CD4-positive, alpha-beta T cell treated with Interleukin-12 subunit alpha and Interleukin-12 subunit beta, for 1 hour (primary cell): ENCODE measurements at regions not wholly inside any gene's neighbourhood (a gene's known extent, or its start where the extent isn't known, plus 50 kb on each side); places are given as distances from the start of the nearest gene placed in this dataset.
"Not testable (repeated sequence)": the region's sequence is repeated elsewhere in the genome, so short reads cannot be mapped to it uniquely, and the experiment has no call there.

ENCODE experiments used
- DNase-seq: peaks from one replicate; pipeline ENCODE4 v3.0.0-alpha.2; 2020

DNA sequence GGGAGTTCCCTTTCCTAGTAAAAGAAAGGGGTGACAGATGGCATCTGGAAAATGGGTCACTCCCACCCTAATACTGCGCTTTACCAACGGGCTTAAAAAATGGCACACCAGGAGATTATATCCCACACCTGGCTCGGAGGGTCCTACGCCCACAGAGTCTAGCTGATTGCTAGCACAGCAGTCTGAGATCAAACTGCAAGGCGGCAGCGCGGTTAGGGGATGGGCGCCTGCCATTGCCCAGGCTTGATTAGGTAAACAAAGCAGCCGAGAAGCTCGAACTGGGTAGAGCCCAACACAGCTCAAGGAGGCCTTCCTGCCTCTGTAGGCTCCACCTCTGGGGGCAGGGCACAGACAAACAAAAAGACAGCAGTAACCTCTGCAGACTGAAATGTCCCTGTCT, 1097.8 kb upstream of the CNTN5 start:
- not testable (repeated sequence) for DNase-seq

DNA sequence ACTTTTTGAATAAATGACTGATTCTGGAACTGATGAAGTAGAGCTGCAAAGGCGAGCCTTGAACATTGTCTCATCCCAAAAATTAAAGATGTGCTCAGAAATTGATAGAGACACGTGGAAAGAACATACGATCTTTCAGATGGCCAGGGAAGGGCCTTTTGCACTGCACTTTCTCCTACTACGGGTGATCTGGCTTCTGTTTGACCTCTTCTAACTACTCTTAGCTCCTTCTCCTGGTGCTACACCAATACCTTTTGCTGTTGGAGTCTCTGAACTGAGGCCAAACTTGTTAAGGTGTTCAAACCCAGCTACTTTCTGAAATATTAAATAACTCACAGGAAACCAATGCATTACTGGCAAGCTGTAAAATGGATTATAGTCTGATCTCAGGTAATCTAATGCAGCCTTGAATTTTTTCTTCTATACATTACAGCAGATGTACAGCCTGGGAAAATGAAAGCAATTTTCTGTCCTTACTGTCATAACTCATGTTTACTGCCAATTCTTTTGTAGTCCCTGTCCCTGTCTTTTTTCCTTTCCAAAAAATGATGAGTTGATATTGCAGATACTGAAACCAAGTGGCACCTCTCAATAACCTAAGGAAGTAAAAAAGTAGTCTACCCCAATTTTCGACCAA, 1086.1 kb upstream of the CNTN5 start:
- DNase-seq = no peak

DNA sequence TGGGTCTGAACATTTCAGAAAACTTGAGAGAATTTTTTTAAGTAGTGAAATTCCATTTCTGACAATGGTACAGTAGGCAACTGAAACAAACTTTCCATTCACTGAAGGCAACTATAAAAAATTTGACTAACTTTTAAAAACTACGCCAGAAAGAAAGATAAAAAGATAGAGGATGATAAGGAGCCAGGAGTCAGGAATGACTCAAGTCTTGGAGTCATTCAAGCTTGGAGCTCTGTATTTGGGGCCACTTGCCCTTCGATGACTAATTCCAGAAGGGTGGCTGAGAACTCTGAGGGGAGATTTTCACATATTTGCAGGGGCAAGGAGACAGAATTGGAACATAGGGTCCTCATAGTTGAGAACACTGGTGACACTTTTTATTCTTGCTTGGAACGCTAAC, 1083.2 kb upstream of the CNTN5 start:
- no peak for DNase-seq

DNA sequence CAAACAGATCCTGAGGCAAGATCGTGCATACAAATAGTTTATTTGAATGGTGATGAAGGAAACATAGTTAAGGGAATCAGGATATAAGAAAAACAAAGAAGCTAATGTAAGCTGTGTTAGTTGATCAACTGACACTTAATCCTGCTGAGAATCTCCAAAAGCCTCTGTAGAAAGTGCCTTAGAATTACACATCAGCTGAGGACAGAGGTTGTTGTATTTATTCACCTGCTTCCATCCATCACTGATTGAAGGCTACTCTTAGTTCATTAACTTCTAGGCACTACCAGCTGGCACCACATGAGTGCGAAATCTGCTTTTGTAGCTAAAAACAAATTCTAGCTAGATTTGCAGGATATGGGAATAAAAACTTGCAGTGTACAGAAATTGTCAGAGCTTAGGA, 1082.0 kb upstream of the CNTN5 start:
- DNase-seq = no peak

DNA sequence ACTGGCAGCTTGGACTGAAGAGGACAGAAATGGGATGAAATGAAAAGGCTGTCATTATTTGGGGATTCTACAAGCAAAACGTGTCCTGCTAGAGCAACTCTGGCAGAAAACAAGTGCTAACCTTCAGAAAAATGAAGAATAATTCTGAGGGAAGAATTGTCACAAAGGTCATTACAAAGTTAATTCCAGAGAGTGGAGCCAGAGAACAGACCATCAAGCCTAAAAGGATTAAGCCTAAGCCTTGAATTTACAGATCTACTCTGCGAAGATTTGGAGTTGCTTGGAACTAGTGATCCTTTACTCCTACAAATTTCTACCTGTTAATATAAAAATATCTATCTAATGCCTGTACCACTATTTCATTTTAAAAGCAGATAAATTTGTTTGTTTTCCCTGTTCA, 1077.3 kb upstream of the CNTN5 start:
- DNase-seq = no peak

DNA sequence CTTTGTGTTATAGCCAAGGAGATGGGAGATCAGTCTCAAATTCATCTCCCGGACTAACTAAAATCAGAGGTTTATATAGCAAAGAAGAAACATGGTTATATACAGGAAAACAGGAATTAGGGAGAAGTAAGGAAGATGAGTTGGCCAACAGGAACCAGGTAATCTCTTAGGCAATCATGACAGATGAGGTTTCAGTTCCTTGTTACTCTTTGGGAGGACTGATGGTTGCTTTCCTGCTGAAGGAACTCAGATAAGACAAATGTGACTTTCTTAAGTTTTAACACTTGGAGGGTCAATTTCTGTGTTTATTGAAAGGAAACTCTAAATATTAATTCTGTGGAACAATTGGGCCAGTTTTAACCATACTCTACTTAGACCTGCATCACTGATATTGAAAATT, 1072.0 kb upstream of the CNTN5 start:
- no peak for DNase-seq

DNA sequence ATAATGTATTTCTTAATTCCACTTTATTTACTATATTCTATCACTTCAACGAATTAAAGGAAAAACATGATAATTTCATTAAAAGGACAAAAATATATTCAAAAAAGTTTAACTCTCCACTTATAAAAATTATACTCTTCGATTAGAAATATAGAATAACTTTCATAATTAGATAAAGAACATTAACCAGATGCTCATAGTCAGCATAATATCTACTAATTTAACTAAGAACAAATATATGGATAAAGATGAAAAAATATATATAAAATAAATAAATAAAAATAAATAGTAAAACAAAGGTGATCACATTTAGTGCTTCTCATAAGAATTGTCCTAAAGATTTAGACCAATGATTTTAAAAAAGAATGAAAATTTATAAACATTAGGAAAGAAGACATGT, 1065.2 kb upstream of the CNTN5 start:
- no peak for DNase-seq

DNA sequence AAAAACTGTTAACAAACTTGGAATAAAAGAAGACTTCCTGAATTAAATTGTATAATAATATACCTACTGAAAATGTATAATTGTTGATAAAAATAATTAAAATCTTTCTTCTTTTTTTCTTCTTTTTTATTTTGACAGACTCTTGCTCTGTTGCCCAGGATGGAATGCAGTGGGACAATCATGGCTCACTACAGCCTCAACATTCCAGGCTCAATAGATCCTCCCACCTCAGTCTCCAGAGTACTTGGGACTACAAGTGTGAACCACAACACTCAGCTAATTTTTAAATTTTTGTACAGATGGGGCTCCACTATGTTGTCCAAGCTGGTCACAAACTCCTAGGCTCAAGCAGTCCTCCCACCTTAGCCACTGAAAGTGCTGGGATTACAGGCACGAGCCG, 1063.8 kb upstream of the CNTN5 start:
- no peak for DNase-seq

DNA sequence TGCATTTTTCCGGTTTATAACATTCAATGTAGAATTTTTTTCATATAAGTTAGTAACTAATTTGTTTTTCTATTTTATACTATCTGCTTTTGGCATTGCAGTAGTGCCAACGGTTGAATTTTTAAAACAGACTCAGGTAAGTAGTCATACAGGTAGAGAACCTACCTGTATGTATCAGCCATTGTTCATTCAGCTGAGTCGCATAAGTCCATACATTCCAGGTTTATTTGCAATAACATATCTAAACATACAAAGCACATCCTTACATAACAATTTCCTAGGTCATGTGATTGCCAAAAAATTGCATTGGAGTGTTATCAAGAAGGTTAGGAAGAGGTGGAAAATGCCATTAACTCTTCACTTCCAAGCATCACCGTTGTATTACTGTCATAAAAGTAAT, 1059.3 kb upstream of the CNTN5 start:
- no peak for DNase-seq

DNA sequence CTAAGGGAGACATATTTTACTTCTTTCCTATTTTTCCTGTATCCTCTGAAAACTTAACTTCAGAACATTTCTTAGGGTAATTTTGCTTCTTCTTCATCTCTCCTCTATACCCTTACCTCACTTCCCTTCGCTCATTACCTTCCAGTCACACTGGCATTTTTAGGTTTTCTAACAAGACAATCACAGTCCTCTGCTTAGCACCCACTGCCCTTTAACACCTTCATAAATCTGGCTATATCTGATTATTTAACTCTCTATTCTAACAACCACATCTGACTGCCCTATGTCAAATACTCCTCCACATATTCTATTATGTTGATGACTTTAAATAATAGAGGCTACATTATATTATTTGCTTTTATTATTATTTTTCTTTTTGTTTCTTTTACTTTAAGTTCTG, 1058.0 kb upstream of the CNTN5 start:
- DNase-seq = no peak

DNA sequence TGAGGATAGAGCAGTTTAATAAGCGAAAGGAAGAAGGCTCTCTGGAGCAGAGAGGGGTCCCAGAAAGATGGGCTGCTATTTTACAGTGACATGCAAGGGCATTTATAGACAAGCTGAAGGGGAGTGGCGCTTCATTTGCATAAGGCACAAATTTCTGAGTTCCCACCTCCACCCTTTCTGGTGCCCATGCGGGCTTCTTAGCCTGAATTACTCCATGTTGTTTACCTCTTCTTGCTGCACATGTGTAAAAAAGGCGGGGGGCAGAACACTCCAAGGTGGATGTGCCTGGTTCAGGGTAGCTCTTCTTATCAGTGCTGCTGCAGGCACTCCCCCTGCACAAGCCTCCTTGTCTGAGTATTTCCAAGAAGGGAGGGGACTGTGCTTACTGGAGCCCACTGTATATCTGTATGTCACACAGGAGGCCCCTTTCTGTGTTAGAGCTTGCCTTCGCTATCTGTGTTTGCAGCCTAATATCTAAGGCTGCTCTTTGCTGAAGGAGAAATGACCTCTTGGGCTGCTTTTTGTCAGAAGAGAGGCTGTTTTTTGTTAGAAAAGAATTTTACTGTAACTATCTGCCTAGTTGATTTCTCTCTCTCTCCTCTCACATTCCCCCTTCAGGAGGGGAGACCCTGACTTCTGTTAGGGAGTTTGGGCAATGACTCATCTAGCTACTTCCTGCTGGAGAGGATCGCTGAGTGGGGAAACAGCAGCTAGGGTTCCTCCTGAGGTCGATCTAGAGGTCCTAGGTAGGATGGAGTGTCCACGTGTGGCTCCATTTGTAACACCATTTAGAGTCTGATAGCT, 1057.0 kb upstream of the CNTN5 start:
- no peak for DNase-seq

DNA sequence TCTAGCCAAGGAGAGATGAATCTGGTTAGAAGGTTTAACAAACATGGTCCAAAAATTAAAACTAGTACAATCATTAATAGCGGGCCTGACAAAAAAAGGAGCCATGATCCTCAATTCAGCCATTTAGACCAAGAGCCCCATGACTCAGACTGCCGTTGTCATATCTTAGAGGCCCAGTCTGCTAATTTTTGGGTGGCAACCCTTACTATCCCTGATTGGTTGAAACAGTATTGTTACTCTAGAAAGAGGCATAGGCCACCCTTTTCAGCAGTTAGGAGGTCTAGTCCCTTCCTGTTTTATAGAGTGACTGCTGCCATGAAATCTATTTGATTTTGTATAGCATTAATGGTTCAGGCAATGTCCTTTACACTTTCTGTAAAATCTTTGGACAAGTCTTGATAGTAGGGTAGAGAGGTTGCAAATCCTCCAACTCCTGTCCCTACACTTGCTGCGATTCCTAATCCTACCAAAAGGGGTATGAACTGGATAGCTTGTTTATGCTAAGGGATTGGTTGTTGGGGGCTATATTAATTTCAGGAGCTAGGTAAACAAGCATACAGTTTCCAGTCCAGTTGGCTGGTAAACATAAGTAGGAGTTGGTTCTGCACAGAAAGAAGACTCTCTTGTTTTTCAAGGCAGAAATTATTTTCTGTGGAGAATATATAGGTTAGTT, 1056.3 kb upstream of the CNTN5 start:
- DNase-seq = no peak

DNA sequence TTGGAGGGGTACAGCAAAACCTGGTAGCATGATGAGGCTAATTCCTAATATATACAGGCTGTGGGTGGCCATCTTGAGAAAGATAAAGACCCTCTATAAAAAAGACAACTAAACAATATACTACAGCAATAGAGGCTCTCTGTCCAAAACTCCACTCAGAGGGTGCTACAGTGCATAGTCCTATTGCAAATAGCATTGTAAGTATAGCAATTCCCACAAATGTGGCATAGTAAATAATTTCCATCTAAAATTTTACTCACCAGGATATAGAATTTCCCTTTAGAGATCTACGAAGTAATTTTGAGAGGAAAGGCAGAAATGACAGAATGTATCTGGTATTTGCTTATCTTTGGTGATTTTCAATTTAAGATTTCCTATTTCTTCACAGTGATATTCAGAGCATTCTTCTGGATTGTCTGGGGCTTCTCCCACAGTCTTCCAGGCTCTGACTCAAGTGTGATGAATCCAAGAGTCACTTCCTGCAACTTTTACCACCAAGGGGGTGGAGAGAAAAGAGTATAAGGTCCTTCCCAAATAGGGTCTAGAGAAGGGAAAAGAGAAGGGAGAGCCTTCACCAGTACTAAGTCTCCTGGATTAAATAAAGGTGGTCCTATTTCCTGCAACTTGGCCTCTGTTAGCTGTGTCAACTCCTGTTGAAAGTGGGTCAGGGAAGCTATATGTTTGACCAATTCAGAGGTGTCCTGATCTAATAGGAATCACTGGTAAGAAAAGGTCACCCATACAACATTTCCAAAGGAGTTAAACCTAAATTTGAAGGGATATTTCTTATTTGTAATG, 1054.7 kb upstream of the CNTN5 start:
- no peak for DNase-seq

DNA sequence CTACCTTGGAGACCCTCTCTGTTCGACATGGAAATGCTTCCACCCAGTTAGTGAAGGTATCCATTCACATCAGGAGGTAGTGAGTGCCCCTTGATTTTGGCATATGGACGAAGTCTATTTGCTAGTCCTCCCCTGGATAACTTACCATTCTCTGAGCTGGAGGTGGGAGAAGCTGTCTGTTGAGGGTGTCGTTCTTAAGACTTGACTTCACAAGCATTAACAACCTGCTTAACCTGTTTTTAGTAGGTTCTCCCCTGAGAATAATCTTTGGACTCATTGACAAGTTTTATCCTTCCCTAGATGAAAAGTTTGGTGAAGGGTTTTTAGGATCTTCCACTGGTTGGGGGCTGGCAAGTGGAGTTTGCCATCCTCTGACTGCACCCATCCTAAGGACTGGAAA, 1053.8 kb upstream of the CNTN5 start:
- no peak for DNase-seq

DNA sequence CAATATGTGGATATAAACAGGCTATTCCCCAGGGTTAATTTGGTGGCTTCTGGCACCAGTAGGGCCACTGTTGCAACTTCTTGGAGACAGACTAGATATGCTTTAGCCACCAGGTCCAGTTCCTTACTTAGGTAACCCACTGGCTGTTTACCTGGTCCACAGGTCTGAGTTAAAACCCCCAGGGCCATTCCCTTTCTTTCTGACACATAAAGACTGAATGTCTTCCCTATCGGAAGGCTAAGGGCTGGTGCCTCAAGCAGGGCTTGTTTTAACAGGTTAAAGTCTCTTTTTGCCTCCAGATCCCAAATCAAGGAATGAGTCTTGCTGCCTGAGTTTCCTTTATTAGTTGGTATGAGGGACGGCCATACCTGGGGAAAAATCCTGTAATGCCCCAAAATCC, 1052.7 kb upstream of the CNTN5 start:
- no peak for DNase-seq

DNA sequence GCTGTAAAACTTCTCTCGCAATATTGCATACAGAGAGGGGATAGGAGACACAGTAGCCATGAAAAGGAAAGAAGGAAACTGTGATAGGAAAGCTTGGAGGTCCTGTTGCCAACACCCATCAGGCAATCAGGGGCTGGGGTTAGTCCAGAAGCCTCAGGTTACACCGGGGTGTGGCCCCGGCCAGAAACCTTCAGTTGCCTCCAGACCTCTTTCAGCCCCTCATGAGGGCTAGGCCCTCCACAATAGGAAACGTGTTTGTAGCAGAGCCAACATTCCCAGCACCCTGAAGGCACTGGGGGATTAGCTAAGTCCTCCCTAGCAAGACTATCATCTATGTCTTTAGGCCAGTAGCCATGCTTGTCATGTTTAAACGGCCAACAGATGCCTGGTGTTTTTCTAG, 1048.0 kb upstream of the CNTN5 start:
- no peak for DNase-seq

DNA sequence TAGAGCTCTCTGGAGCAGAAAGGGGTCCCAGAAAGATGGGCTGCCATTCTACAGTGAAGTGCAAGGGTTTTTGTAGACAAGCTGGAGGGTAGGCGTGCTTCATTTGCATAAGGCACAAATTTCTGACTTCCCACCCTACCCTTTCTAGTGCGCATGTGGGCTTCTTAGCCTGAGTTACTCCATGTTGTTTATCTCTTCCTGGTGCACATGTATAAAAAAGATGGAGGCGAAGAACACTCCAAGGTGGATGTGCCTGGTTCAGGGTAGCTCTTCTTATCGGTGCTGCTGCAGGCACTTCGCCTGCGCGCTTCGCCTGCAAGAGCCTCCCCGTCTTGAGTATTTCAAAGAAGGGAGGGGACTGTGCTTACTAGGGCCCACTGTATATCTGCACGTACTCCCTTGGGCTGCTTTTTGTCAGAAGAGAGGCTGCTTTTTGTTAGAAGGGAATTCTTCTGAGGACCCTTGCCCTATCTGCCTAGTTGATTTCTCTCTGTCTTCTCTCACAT, 1047.3 kb upstream of the CNTN5 start:
- no peak for DNase-seq

DNA sequence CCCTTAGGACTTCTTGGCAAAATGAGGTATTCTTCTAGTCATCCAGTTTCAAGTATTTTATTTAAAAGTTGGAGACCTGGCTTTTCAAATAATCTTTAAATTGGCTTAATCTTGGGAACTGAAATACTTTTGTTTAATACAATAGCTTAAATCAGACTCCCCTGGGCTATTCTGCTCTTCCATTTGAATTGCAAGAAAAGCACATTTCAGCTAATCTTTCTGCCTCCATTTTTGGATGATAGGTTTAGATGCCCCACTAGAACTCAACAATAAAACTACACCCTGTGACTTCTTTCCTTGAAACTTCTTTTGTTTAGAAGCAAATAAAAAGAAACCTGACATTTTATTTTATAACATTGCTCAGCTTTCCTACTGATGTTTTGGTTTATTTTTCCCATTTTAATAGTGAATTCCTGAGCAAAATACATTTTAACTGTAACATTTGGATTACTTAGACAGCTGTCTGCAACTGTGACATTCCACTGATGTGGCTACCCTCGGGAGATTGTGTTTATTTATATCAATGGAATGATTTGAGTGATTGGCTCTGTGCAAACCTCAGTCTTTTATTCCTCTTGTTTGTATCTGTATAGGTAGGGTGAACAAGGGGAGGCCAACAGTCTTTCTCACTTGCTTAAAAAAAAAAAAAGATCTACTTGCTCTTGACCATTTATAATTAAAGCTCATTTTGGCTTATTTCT, 1045.8 kb upstream of the CNTN5 start:
- DNase-seq = no peak

DNA sequence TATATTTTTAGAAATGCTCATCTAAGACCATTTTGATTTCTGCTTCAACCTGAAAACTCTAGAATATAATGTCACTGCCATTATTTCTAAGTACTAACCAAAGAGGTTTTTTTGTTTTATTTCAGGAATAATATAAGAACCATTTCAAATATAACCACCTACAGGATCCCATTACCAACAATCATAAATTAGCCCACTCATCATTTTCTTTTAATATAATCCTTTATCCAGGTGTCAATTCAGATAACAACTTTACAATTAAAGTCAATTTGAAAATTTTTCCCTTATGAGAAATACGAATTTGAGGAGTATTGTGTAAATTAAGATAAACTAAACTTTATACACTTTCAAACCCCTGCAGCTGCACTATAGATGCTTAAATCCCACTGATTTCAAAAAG, 1043.0 kb upstream of the CNTN5 start:
- DNase-seq = no peak

DNA sequence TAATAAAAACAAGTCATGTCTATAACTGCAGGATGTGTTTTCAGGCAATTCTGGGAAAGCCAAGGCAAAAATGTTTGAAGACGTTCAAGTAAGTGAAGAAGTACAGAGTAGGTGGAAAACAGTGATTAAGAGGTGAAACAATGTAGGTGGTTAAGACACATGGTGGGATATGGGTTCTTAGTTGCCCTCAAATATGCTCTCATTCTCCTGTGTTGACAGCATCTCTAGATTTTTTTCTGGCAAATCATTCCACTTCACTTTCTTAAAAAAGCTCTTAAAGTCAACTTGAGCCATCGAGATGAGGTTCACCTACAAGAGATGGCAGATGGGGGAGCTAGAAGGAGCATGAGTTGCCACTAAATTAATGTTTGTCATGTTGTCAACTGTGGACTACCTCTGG, 1041.0 kb upstream of the CNTN5 start:
- no peak for DNase-seq

DNA sequence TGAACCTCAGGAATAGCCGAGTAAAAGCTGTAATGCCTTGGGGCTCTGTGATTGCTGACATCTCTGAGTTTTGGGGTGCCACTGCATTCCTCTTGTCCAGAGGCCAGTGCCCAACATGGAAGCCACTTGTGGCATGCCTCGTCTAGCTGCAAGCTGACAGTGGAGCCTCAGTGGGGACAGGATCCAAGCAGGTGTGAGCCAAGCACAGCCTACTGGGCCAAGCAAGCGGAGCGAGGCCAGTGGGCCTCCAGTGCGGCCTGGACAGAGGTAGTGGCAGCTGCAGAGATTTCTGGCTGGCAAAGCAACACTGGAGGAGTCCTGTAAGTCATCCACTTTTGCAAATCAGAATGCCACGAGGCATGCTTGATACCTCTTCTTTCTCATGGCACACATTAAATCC, 1038.2 kb upstream of the CNTN5 start:
- DNase-seq = no peak

DNA sequence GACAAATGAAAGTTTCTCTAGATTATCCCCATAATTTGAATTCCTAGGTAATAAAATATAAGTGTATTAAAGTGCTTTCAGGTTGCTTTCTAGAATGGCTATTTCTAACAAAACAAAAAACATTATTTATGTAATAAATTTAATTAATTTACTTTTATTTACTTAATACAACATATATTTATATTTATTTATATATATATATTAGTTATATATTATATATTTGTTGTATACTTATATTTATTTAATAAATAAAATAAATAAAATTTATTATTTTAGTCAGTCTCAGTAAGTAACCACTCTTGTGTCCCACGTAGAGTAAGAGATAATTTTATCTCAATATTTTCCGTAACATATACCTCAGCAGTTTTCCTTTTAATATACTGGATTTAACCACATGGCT, 1031.6 kb upstream of the CNTN5 start:
- no peak for DNase-seq
